ENCODE measurements at regions not wholly inside any gene's neighbourhood (a gene's known extent, or its start where the extent isn't known, plus 50 kb on each side); places are given as distances from the start of the nearest gene placed in this dataset.

DNA sequence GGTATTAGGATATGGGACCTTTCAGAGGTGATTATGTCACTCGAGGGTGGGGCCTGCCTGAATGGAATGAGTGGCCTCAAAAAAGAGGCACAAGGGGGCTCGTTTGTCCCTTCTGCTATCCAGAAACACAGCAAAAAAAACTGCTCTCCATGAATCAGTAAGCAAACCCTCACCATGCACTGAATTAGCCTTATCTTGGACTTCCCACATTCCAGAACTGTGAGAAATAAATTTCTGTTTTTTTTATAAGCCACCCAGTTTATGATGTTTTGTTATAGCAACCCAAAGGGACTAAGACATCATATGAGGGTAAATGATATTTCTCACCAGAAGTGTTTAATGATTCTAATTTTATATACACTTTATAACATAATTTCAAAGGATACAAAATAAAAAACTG lies 476.6 kb upstream of the EDIL3 start (continued):
- no peak for TF ChIP-seq CHD4 (IDR thresholded peaks at IDR 0.05)
- no peak for TF ChIP-seq DPF2 (IDR thresholded peaks at IDR 0.05)
- no peak for TF ChIP-seq CEBPB (IDR thresholded peaks at IDR 0.05; ENCODE audit: borderline replicate concordance in 1 of 2, low read depth in 2 of 2, low read length in 2 of 2)
- TF ChIP-seq YBX1 (IDR thresholded peaks at IDR 0.05) = no peak
- no peak for TF ChIP-seq EED (IDR thresholded peaks at IDR 0.05; ENCODE audit: low read depth)
- TF ChIP-seq MYC (IDR thresholded peaks at IDR 0.05; ENCODE audit: insufficient read depth, insufficient read length, insufficient replicate concordance, low read length, severe bottlenecking) = no peak

DNA sequence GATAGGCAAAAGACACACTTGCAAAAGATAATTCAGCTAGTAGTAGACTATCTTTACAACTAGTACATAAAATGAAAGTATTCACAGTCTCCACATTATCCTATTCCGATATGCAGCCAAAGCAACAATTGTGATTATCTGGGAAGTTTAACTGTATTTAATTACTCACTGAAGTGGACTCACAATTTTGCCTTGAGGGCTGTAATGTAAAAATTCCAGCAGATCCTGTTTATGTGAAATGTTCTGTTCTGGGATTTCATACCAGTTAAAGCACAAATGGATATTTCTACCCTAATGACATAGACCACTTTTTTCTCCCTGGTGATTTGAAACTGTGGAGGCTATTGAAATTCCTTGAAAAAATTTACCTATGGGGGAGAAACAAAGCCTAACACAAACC lies 474.4 kb upstream of the EDIL3 start:
- Histone ChIP-seq H2AFZ (ENCODE audit: control insufficient read depth, low read depth, low read length) (no peak overlapping the region), H3K27ac (ENCODE audit: control insufficient read depth, insufficient read depth) (no peak overlapping the region), H3K36me3 (ENCODE audit: control insufficient read depth in 2 of 2, insufficient read depth in 2 of 2, low read length in 1 of 2) (no peaks in the 10 kb centered on the region), H4K20me1 (ENCODE audit: control insufficient read depth, insufficient read depth) (no peaks in the 10 kb centered on the region), H3K9ac (ENCODE audit: control insufficient read depth, insufficient read depth, low read length) (no peak overlapping the region), H3K79me2 (ENCODE audit: control insufficient read depth, insufficient read depth, low read length) (no peaks in the 10 kb centered on the region), H3K4me1 (ENCODE audit: control insufficient read depth, insufficient read depth, low read length) (no peaks in the 10 kb centered on the region), H3K9me3 (replicated peaks; ENCODE audit: control insufficient read depth, insufficient read depth, low read length) (no peaks in the 10 kb centered on the region), H3K4me2 (ENCODE audit: control insufficient read depth, insufficient read depth) (no peak overlapping the region), H3K27me3 (replicated peaks in 1 of 2; ENCODE audit: control insufficient read depth in 2 of 2, insufficient read depth in 2 of 2, low read length in 1 of 2) (no peaks in the 10 kb centered on the region), H3K4me3 (no peak overlapping the region)
- ChIA-PET CTCF (no interaction called here), POLR2A (no interaction called here), SMC1A (ENCODE audit: uncharacterized antibody, unreplicated experiment) (no interaction called here), RAD21 (ENCODE audit: unreplicated experiment) (no interaction called here)
- no TSS peak for BruUV-seq (replicated peaks)
- FAIRE-seq = no peak
- DNase-seq (ENCODE audit: low read depth, low spot score) = no peak
- intact Hi-C loops (cut with micrococcal nuclease; ENCODE audit: unreplicated experiment) = no loop called here
- in situ Hi-C loops (cut with MboI) = no loop called here
- WGBS (ENCODE audit: insufficient coverage, insufficient replicate concordance, low lambda C conversion rate, missing lambda C conversion rate) = 95% methylated on average over 1 of the region's 1 CpG
- no peak for ATAC-seq
- TF ChIP-seq NR2C1 (IDR thresholded peaks at IDR 0.05) = no peak
- TF ChIP-seq, protein P1, sequence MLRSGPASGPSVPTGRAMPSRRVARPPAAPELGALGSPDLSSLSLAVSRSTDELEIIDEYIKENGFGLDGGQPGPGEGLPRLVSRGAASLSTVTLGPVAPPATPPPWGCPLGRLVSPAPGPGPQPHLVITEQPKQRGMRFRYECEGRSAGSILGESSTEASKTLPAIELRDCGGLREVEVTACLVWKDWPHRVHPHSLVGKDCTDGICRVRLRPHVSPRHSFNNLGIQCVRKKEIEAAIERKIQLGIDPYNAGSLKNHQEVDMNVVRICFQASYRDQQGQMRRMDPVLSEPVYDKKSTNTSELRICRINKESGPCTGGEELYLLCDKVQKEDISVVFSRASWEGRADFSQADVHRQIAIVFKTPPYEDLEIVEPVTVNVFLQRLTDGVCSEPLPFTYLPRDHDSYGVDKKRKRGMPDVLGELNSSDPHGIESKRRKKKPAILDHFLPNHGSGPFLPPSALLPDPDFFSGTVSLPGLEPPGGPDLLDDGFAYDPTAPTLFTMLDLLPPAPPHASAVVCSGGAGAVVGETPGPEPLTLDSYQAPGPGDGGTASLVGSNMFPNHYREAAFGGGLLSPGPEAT (IDR thresholded peaks at IDR 0.05; ENCODE audit: low read depth) = no peak
- TF ChIP-seq BMI1 (IDR thresholded peaks at IDR 0.05; ENCODE audit: borderline replicate concordance) = no peak
- no peak for TF ChIP-seq SREBF2 (IDR thresholded peaks at IDR 0.05; ENCODE audit: low read length)
- no peak for TF ChIP-seq ASH2L (IDR thresholded peaks at IDR 0.05; ENCODE audit: borderline replicate concordance, low read depth)
- no peak for TF ChIP-seq ZNF217 (IDR thresholded peaks at IDR 0.05)
- TF ChIP-seq MTA3 (IDR thresholded peaks at IDR 0.05; ENCODE audit: borderline replicate concordance, low read length) = no peak
- TF ChIP-seq, protein P2, sequence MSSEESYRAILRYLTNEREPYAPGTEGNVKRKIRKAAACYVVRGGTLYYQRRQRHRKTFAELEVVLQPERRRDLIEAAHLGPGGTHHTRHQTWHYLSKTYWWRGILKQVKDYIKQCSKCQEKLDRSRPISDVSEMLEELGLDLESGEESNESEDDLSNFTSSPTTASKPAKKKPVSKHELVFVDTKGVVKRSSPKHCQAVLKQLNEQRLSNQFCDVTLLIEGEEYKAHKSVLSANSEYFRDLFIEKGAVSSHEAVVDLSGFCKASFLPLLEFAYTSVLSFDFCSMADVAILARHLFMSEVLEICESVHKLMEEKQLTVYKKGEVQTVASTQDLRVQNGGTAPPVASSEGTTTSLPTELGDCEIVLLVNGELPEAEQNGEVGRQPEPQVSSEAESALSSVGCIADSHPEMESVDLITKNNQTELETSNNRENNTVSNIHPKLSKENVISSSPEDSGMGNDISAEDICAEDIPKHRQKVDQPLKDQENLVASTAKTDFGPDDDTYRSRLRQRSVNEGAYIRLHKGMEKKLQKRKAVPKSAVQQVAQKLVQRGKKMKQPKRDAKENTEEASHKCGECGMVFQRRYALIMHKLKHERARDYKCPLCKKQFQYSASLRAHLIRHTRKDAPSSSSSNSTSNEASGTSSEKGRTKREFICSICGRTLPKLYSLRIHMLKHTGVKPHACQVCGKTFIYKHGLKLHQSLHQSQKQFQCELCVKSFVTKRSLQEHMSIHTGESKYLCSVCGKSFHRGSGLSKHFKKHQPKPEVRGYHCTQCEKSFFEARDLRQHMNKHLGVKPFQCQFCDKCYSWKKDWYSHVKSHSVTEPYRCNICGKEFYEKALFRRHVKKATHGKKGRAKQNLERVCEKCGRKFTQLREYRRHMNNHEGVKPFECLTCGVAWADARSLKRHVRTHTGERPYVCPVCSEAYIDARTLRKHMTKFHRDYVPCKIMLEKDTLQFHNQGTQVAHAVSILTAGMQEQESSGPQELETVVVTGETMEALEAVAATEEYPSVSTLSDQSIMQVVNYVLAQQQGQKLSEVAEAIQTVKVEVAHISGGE (CRISPR knock-in tag; IDR thresholded peaks at IDR 0.05) = no peak
- no peak for TF ChIP-seq SP1 (IDR thresholded peaks at IDR 0.05; ENCODE audit: low read depth, low read length)
- no peak for TF ChIP-seq CHD2 (IDR thresholded peaks at IDR 0.05; ENCODE audit: borderline replicate concordance, low read depth, low read length)
- no peak for TF ChIP-seq BHLHE40 (IDR thresholded peaks at IDR 0.05; ENCODE audit: borderline replicate concordance in 1 of 2, low read depth in 2 of 2, low read length in 1 of 2)
- no peak for TF ChIP-seq ETV6 (conservative IDR thresholded peaks at IDR 0.05 in 1 of 2, IDR thresholded peaks at IDR 0.05 in 1 of 2; ENCODE audit: borderline replicate concordance in 1 of 2, low read depth in 1 of 2)
- TF ChIP-seq, protein P3, sequence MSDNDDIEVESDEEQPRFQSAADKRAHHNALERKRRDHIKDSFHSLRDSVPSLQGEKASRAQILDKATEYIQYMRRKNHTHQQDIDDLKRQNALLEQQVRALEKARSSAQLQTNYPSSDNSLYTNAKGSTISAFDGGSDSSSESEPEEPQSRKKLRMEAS (IDR thresholded peaks at IDR 0.05; ENCODE audit: low read depth, low read length) = no peak
- no peak for TF ChIP-seq FOXK2 (IDR thresholded peaks at IDR 0.05)
- no peak for TF ChIP-seq STAT1 (conservative IDR thresholded peaks at IDR 0.05)
- no peak for TF ChIP-seq NFYA (IDR thresholded peaks at IDR 0.05; ENCODE audit: borderline replicate concordance, low read depth, low read length)
